Stomach (tissue), 8 donors: ENCODE measurements at regions not wholly inside any gene's neighbourhood (a gene's known extent, or its start where the extent isn't known, plus 50 kb on each side); places are given as distances from the start of the nearest gene placed in this dataset.

ENCODE experiments used
- DNase-seq, 2 donors: peaks; one replicate each; pipeline versions ENCODE4 v3.0.0 to v3.0.0-alpha.2; 2013 to 2019
- H3K27ac ChIP-seq, 5 donors: fragments of 200-600 bp in 4 of 5; sonication (generic) in 4 of 5; one replicate each; pipeline ENCODE4 v1.5.1; 2013 to 2019; ENCODE audit warnings: mild to moderate bottlenecking in 1 of 5, moderate library complexity in 1 of 5
- H3K27me3 ChIP-seq, 3 donors: fragments of 200-600 bp; sonication (generic); one replicate each; pipeline ENCODE4 v1.5.1; 2017 to 2019; ENCODE audit warnings: mixed run types in 1 of 3
- H3K36me3 ChIP-seq, 4 donors: fragments of 200-600 bp; sonication (generic); 1 replicate in 3 of 4; 2 replicates in 1 of 4; pipeline ENCODE4 v1.5.1; 2016 to 2019
- H3K4me1 ChIP-seq, 4 donors: fragments of 200-600 bp; sonication (generic); one replicate each; pipeline ENCODE4 v1.5.1; 2016 to 2019
- H3K4me3 ChIP-seq, 4 donors: fragments of 200-600 bp; sonication (generic) in 3 of 4; one replicate each; pipeline ENCODE4 v1.5.1; 2016 to 2019; ENCODE audit warnings: mild to moderate bottlenecking in 1 of 4
- H3K9me3 ChIP-seq, 4 donors: fragments of 200-600 bp; sonication (generic); one replicate each; pipeline ENCODE4 v1.5.1; 2016 to 2019
- EP300 ChIP-seq: sonication (generic); formaldehyde crosslinking; IDR thresholded peaks from one replicate; pipeline ENCODE4 v1.6.1; 2017; ENCODE audit warnings: antibody characterized with exemption
- POLR2A ChIP-seq, 4 donors: fragments of 450-650 bp; IDR thresholded peaks; one replicate each; pipeline ENCODE4 v1.6.1; 2016; ENCODE audit warnings: antibody characterized with exemption in 4 of 4, control low read depth in 2 of 4, mild to moderate bottlenecking in 1 of 4, moderate library complexity in 1 of 4
- POLR2AphosphoS5 ChIP-seq, 3 donors: sonication (generic); formaldehyde crosslinking; IDR thresholded peaks; one replicate each; pipeline ENCODE4 v1.6.1; 2016; ENCODE audit warnings: antibody characterized with exemption in 3 of 3
- WGBS, 5 donors: extraction: QIAGEN DNeasy Blood & Tissue Kit in 3 of 5; methylation state at CpG; one replicate each; pipeline versions ENCODE4 v1.1.5 to v1.1.7; 2013 to 2018; 5-methylcytosine and 5-hydroxymethylcytosine counted together
- intact Hi-C: fragments of 100-400 bp; cut with DNase I; formaldehyde crosslinking; loops from one replicate; pipeline ENCODE4 v1.15.1; 2023; ENCODE audit warnings: low total_unique reads
- TF ChIP-seq, protein P1 (sequence below), 7 experiments: fragments of 450-650 bp in 4 of 7; fragments of 200-600 bp in 3 of 7; sonication (generic) in 3 of 7; IDR thresholded peaks; one replicate each; pipeline ENCODE4 v1.5.1; 2016 to 2019; ENCODE audit warnings: antibody characterized with exemption in 7 of 7, control low read depth in 2 of 7, mild to moderate bottlenecking in 1 of 7
- donor health status: healthy with polysubstance abuse.
- donor health status: Bipolar disorder and iron deficiency.
- donor health status: healthy.

DNA sequence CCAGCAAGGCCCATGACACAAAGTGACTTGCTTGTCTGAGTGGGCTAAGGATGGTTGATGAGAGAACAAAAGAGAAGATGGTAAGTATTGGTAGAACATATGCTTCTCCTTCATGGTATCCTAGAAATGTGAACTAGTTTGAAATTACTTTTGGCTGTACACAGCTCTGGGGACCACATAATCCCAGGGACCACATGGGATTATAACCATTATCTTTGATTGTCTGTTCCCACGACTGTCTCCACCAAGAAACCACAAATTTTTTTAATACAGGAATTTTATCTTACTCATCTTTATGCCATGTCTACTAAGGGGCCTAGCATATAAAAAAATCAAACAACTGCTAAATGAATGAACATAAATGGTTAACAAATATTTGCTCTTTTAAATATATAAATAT, 155.3 kb upstream of the PRICKLE2 start:
- WGBS, 5 donors = 58 to 80% (median 63%) methylated on average over 1 of the region's 1 CpG

DNA sequence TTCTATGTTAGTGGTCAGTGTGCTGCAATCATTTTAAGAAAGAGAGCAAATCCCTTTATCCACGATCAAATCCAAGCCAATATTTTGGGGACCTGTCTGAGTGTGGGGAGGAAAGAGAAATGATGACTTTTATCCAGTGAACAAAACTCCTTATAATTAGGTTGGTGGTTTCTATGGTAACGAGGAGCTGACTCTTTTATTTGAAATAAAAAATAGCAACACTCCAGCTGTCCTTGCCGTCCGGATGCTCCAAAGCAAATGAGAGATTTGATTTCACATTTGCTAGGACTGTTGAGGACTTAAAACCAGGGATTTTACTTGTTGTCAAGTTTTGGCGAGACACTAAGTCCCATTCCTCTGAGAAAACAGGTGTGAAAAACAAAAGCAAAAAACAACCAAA, 154.0 kb upstream of the PRICKLE2 start:
- peaks cover 0 to 13% (median 3%) of the 10 kb centered on the region in 4 donors for H3K4me1 ChIP-seq
- intact Hi-C loops = no loop called here
- TF ChIP-seq EP300 = no peak
- TF ChIP-seq POLR2AphosphoS5 (IDR thresholded peaks at IDR 0.05) = no peak
- no peak for TF ChIP-seq POLR2A (IDR thresholded peaks at IDR 0.05)
- TF ChIP-seq, protein P1, sequence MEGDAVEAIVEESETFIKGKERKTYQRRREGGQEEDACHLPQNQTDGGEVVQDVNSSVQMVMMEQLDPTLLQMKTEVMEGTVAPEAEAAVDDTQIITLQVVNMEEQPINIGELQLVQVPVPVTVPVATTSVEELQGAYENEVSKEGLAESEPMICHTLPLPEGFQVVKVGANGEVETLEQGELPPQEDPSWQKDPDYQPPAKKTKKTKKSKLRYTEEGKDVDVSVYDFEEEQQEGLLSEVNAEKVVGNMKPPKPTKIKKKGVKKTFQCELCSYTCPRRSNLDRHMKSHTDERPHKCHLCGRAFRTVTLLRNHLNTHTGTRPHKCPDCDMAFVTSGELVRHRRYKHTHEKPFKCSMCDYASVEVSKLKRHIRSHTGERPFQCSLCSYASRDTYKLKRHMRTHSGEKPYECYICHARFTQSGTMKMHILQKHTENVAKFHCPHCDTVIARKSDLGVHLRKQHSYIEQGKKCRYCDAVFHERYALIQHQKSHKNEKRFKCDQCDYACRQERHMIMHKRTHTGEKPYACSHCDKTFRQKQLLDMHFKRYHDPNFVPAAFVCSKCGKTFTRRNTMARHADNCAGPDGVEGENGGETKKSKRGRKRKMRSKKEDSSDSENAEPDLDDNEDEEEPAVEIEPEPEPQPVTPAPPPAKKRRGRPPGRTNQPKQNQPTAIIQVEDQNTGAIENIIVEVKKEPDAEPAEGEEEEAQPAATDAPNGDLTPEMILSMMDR (IDR thresholded peaks at IDR 0.05) = no peak
- 65 to 75% (median 69%) methylated on average over 5 of the region's 5 CpGs for WGBS, 5 donors
- no peak overlapping the region for H3K4me3 ChIP-seq
- H3K36me3 ChIP-seq = no peaks in the 10 kb centered on the region
- peaks cover 0 to 4% (median 2%) of the 10 kb centered on the region in 4 donors for H3K9me3 ChIP-seq
- no peak overlapping the region for H3K27ac ChIP-seq
- no peaks in the 10 kb centered on the region for H3K27me3 ChIP-seq
- peak in 1 of 2 donors; percentile 22 for DNase-seq

More for the DNA sequence above, 155.3 kb upstream of the PRICKLE2 start:
- no peak overlapping the region for H3K4me3 ChIP-seq
- H3K27ac ChIP-seq = no peak overlapping the region
- no peaks in the 10 kb centered on the region for H3K27me3 ChIP-seq
- no peaks in the 10 kb centered on the region for H3K36me3 ChIP-seq
- intact Hi-C loops = no loop called here
- H3K4me1 ChIP-seq = peaks cover 0 to 13% (median 3%) of the 10 kb centered on the region in 4 donors
- peaks cover 0 to 4% (median 2%) of the 10 kb centered on the region in 4 donors for H3K9me3 ChIP-seq
- DNase-seq = no peak
- TF ChIP-seq, protein P1 (IDR thresholded peaks at IDR 0.05) = no peak
- TF ChIP-seq POLR2A (IDR thresholded peaks at IDR 0.05) = no peak
- no peak for TF ChIP-seq POLR2AphosphoS5 (IDR thresholded peaks at IDR 0.05)
- no peak for TF ChIP-seq EP300

DNA sequence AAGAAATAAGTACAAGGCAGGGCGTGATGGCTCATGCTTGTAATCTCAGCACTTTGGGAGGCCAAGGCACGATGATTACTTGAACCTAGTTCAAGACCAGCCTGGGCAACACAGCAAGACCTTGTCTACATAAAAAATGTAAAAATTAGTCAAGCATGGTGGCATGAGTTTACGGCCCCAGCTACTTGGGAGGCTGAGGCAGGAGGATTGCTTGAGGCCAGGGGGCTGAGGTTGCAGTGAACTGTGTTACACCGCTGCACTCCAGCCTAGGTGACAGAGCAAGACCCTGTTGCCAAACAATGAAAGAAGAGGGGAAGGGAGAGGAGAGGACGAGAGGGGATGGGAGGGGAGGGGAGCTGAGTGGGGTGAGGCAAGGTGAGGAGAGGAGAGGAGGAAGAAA, 152.7 kb upstream of the PRICKLE2 start:
- Histone ChIP-seq H3K4me3 (no peak overlapping the region), H3K4me1 (peaks cover 0 to 13% (median 3%) of the 10 kb centered on the region in 4 donors), H3K9me3 (peaks cover 0 to 4% (median under 1%) of the 10 kb centered on the region in 4 donors), H3K27ac (no peak overlapping the region), H3K27me3 (no peaks in the 10 kb centered on the region), H3K36me3 (no peaks in the 10 kb centered on the region)
- 90 to 96% (median 91%) methylated on average over 5 of the region's 5 CpGs for WGBS, 5 donors
- DNase-seq = no peak
- TF ChIP-seq POLR2AphosphoS5 (IDR thresholded peaks at IDR 0.05) (no peak), POLR2A (IDR thresholded peaks at IDR 0.05) (no peak), EP300 (no peak)
- TF ChIP-seq, protein P1 (IDR thresholded peaks at IDR 0.05) = no peak
- intact Hi-C loops = no loop called here

DNA sequence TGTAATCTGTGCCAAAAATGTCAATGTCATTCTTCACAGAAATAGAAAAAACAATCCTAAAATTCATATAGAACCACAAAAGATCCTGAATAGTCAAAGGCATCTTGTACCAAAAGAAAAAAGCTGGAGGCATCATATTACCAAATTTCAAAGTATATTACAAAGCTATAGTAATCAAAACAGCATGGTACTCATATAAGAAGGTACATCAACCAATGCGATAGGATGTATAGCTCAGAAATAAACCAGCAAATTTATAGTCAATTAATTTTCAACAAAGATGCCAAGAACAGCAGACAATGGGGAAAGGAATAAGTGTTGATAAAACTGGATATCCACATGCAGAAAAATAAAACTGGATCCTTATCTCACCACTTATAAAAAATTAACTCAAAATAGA, 150.5 kb upstream of the PRICKLE2 start:
- H3K27me3 ChIP-seq = no peaks in the 10 kb centered on the region
- H3K36me3 ChIP-seq = no peaks in the 10 kb centered on the region
- no peak for DNase-seq
- intact Hi-C loops = no loop called here
- no peaks in the 10 kb centered on the region for H3K4me1 ChIP-seq
- no peak overlapping the region for H3K27ac ChIP-seq
- no peak overlapping the region for H3K4me3 ChIP-seq
- H3K9me3 ChIP-seq = peaks cover 0 to 4% (median 0%) of the 10 kb centered on the region in 4 donors
- 91 to 100% (median 100%) methylated on average over 1 of the region's 1 CpG for WGBS, 5 donors
- TF ChIP-seq EP300 (no peak), POLR2A (IDR thresholded peaks at IDR 0.05) (no peak), POLR2AphosphoS5 (IDR thresholded peaks at IDR 0.05) (no peak)
- TF ChIP-seq, protein P1 (IDR thresholded peaks at IDR 0.05) = no peak
